HEK293 (cell line): ENCODE measurements at regions not wholly inside any gene's neighbourhood (a gene's known extent, or its start where the extent isn't known, plus 50 kb on each side); places are given as distances from the start of the nearest gene placed in this dataset.

Experiments
- CTCF ChIA-PET: fragments of 350-600 bp; formaldehyde crosslinking; extraction: SDS; loops from one replicate; lab custom pipeline; 2021; ENCODE audit warnings: antibody characterized with exemption; lab: Yijun Ruan, JAX
- POLR2A ChIA-PET: fragments of 300-600 bp; formaldehyde crosslinking; extraction: SDS; loops from one replicate; lab custom pipeline; 2020; ENCODE audit warnings: antibody characterized with exemption, inconsistent platforms; lab: Yijun Ruan, JAX
- H3K27ac ChIP-seq: fragments of 200-500 bp; sonication (Bioruptor generic); 2 replicates; pipeline ENCODE4 v1.5.1; 2014; ENCODE audit warnings: low read depth, low read length, control low read depth, inconsistent platforms; ENCODE audit errors: extremely low read depth
- H3K36me3 ChIP-seq, 2 experiments: fragments of 200-500 bp in 1 of 2; sonication (Bioruptor generic) in 1 of 2; 1 replicate in 1 of 2; 2 replicates in 1 of 2; pipeline ENCODE4 v1.5.1; 2014 to 2017; ENCODE audit warnings: inconsistent platforms in 2 of 2, low read length in 2 of 2; ENCODE audit not compliant: control insufficient read depth in 2 of 2, insufficient read depth in 1 of 2
- H3K4me1 ChIP-seq: fragments of 200-500 bp; sonication (Bioruptor generic); 2 replicates; pipeline ENCODE4 v1.5.1; 2014; ENCODE audit warnings: mild to moderate bottlenecking, low read length, inconsistent platforms; ENCODE audit not compliant: control insufficient read depth, insufficient read depth
- H3K4me3 ChIP-seq: 2 replicates; pipeline ENCODE4 v1.5.1; 2011; ENCODE audit warnings: low read depth, mild to moderate bottlenecking, control low read depth, low read length, moderate library complexity
- H3K9me3 ChIP-seq: fragments of 200-500 bp; sonication (Bioruptor generic); 2 replicates; pipeline ENCODE4 v1.5.1; 2014; ENCODE audit warnings: low read depth, low read length, inconsistent platforms; ENCODE audit not compliant: control insufficient read depth, insufficient read depth
- BCL6B ChIP-seq: fragments of 450-650 bp; formaldehyde crosslinking; IDR thresholded peaks from 2 replicates; pipeline ENCODE4 v1.5.1; 2017; ENCODE audit warnings: missing biosample characterization, missing genetic modification characterization
- HOXA7 ChIP-seq: sonication (generic); formaldehyde crosslinking; IDR thresholded peaks from 2 replicates; pipeline ENCODE4 v1.8.1; 2022; ENCODE audit warnings: missing genetic modification reagents, borderline replicate concordance
- SP7 ChIP-seq: fragments of 450-650 bp; formaldehyde crosslinking; IDR thresholded peaks from 2 replicates; pipeline ENCODE4 v1.5.1; 2016; ENCODE audit warnings: missing biosample characterization, missing genetic modification characterization
- TRIM28 ChIP-seq: IDR thresholded peaks from 2 replicates; pipeline ENCODE4 v1.6.1; 2011; ENCODE audit warnings: low read length, control low read depth, borderline replicate concordance
- ZBTB44 ChIP-seq: fragments of 450-650 bp; IDR thresholded peaks from 2 replicates; pipeline ENCODE4 v1.5.1; 2018; ENCODE audit warnings: missing biosample characterization, mild to moderate bottlenecking, missing genetic modification characterization
- ZFP41 ChIP-seq: fragments of 450-650 bp; formaldehyde crosslinking; IDR thresholded peaks from 2 replicates; pipeline ENCODE4 v1.5.1; 2016; ENCODE audit warnings: missing biosample characterization, missing genetic modification characterization, borderline replicate concordance
- ZNF169 ChIP-seq: fragments of 450-650 bp; formaldehyde crosslinking; IDR thresholded peaks from 2 replicates; pipeline ENCODE4 v1.5.1; 2016; ENCODE audit warnings: missing biosample characterization, missing genetic modification characterization
- ZNF19 ChIP-seq: fragments of 450-650 bp; formaldehyde crosslinking; IDR thresholded peaks from 2 replicates; pipeline ENCODE4; 2016; ENCODE audit warnings: missing biosample characterization, missing genetic modification characterization, low read depth
- ZNF2 ChIP-seq: fragments of 450-650 bp; formaldehyde crosslinking; IDR thresholded peaks from 2 replicates; pipeline ENCODE4 v1.5.1; 2016; ENCODE audit warnings: missing biosample characterization, missing genetic modification characterization
- ZNF274 ChIP-seq, 2 experiments: fragments of 200-500 bp in 1 of 2; fragments of 450-650 bp in 1 of 2; sonication (Bioruptor generic) in 1 of 2; formaldehyde crosslinking in 1 of 2; IDR thresholded peaks; 2 replicates each; pipeline versions ENCODE4 v1.5.1 to v1.6.1; 2014 to 2016; ENCODE audit warnings: borderline replicate concordance in 1 of 2, inconsistent platforms in 1 of 2, low read length in 1 of 2, missing biosample characterization in 1 of 2, missing genetic modification characterization in 1 of 2
- ZNF280D ChIP-seq: fragments of 450-650 bp; formaldehyde crosslinking; IDR thresholded peaks from 2 replicates; pipeline ENCODE4 v1.5.1; 2016; ENCODE audit warnings: missing biosample characterization, missing genetic modification characterization
- ZNF391 ChIP-seq: fragments of 450-650 bp; formaldehyde crosslinking; IDR thresholded peaks from 2 replicates; pipeline ENCODE4 v1.5.1; 2016; ENCODE audit warnings: low read depth, missing biosample characterization, missing genetic modification characterization, borderline replicate concordance
- ZNF488 ChIP-seq: fragments of 450-650 bp; formaldehyde crosslinking; IDR thresholded peaks from 2 replicates; pipeline ENCODE4 v1.5.1; 2016; ENCODE audit warnings: missing biosample characterization, missing genetic modification characterization
- ZNF558 ChIP-seq: fragments of 450-650 bp; formaldehyde crosslinking; IDR thresholded peaks from 2 replicates; pipeline ENCODE4 v1.5.1; 2016; ENCODE audit warnings: missing biosample characterization, missing genetic modification characterization
- ZNF624 ChIP-seq: fragments of 450-650 bp; formaldehyde crosslinking; IDR thresholded peaks from 2 replicates; pipeline ENCODE4 v1.5.1; 2017; ENCODE audit warnings: missing biosample characterization, missing genetic modification characterization
- ZNF660 ChIP-seq: fragments of 450-650 bp; IDR thresholded peaks from 2 replicates; pipeline ENCODE4 v1.5.1; 2018; ENCODE audit warnings: missing biosample characterization, mild to moderate bottlenecking, missing genetic modification characterization
- ZNF664 ChIP-seq: fragments of 450-650 bp; formaldehyde crosslinking; IDR thresholded peaks from 2 replicates; pipeline ENCODE4 v1.5.1; 2016; ENCODE audit warnings: missing biosample characterization, missing genetic modification characterization
- ZXDB ChIP-seq: fragments of 450-650 bp; formaldehyde crosslinking; IDR thresholded peaks from 2 replicates; pipeline ENCODE4 v1.5.1; 2016; ENCODE audit warnings: missing biosample characterization, missing genetic modification characterization

GRCh38 chr16:11403920-11404319, 58.7 kb downstream of the RMI2 start:
- POLR2A ChIA-PET = no interaction called here
- no peak overlapping the region for H3K27ac ChIP-seq
- H3K4me1 ChIP-seq = no peaks in the 10 kb centered on the region
- H3K36me3 ChIP-seq = no peaks in the 10 kb centered on the region
- TF ChIP-seq ZFP41 = no peak
- TF ChIP-seq ZNF19 (tag by site-specific recombination) = no peak
- TF ChIP-seq ZNF391 = no peak
- no peak for TF ChIP-seq ZNF664 (tag by site-specific recombination)
- TF ChIP-seq ZNF488 (tag by site-specific recombination) = no peak
- no peak for TF ChIP-seq ZNF169
- TF ChIP-seq ZNF660 (tag by site-specific recombination) = no peak
- TF ChIP-seq ZBTB44 (tag by site-specific recombination) = no peak
- TF ChIP-seq HOXA7 = no peak
- TF ChIP-seq ZXDB (tag by site-specific recombination) = no peak
- no peak for TF ChIP-seq ZNF558 (tag by site-specific recombination)
- no peak for TF ChIP-seq ZNF624 (tag by site-specific recombination)
- H3K9me3 ChIP-seq = no peaks in the 10 kb centered on the region
- no peak overlapping the region for H3K4me3 ChIP-seq
- CTCF ChIA-PET = interaction anchor here (0.7 to 2.3 kb wide), 4 partner anchors 32 to 433 kb away, joined by 3 to 7 read pairs (median 6); no protein-coding TSS in a partner anchor

GRCh38 chr16:11404603-11405002, 59.3 kb downstream of the RMI2 start:
- no peaks in the 10 kb centered on the region for H3K4me1 ChIP-seq
- H3K36me3 ChIP-seq = no peaks in the 10 kb centered on the region
- H3K27ac ChIP-seq = no peak overlapping the region
- no peaks in the 10 kb centered on the region for H3K9me3 ChIP-seq
- H3K4me3 ChIP-seq = no peak overlapping the region
- ChIA-PET POLR2A (no interaction called here), CTCF (interaction anchor here (0.6 to 5.0 kb wide), 17 partner anchors 7 to 863 kb away, joined by 3 to 52 read pairs (median 4); no protein-coding TSS in a partner anchor)
- TF ChIP-seq ZNF274 (IDR thresholded peaks at IDR 0.05; ENCODE audit: low read length) (no peak), ZNF274 (tag by site-specific recombination; IDR thresholded peaks at IDR 0.05; ENCODE audit: borderline replicate concordance) (no peak), BCL6B (no peak), ZNF280D (no peak), SP7 (tag by site-specific recombination) (no peak), ZNF2 (tag by site-specific recombination) (no peak), TRIM28 (no peak)
- TF ChIP-seq, all 188 proteins: peak for 0
